ENCODE measurements at regions not wholly inside any gene's neighbourhood (a gene's known extent, or its start where the extent isn't known, plus 50 kb on each side); places are given as distances from the start of the nearest gene placed in this dataset.

DNA sequence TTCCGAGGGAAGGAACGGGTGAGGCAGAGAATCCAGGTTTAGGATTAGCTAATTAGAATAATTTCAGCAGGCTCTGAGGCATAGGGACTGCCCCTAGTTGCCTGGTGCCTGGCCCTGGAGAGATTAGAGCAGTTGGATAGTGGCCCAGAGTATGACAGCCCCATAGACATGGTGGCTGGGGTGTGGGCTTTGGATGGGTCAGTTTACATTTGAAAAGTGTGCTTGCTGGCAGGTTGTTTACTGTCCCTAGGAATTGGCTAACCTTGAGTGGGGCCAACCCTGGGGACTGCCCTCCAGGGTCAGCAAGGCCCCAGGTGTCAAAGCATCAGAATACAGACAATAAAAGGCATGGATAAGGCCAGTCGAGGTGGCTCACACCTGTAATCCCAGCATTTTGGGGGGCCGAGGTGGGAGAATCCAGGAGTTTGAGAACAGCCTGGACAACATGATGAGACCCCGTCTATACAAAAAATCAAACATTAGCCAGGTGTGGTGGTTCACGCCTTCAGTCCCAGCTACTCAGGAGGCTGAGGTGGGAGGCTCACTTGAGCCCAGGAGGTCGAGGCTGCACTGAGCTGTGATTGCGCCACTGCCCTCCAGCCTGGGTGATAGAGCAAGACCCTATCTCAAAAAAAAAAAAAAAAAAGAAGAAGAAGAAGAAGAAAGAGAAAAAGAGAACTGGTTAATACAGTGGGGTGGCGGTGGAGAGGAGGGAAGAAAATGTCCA is 182.3 kb upstream of the PWP1 start:
- Histone ChIP-seq H3K27me3 (replicated peaks; ENCODE audit: insufficient read depth) (no peaks in the 10 kb centered on the region), H3K4me1 (ENCODE audit: insufficient read depth) (no peaks in the 10 kb centered on the region), H3K36me3 (ENCODE audit: low read depth) (no peaks in the 10 kb centered on the region), H3K9me2 (ENCODE audit: insufficient read depth) (no peaks in the 10 kb centered on the region), H3K4me2 (ENCODE audit: unreplicated experiment) (no peak overlapping the region), H2AFZ (no peak overlapping the region), H3K9me3 (ENCODE audit: low read depth) (no peaks in the 10 kb centered on the region), H3F3A (ENCODE audit: insufficient read depth) (no peaks in the 10 kb centered on the region), H4K20me1 (ENCODE audit: insufficient read depth) (no peaks in the 10 kb centered on the region), H3K79me2 (ENCODE audit: insufficient read depth) (no peaks in the 10 kb centered on the region), H3K4me3 (no peak overlapping the region), H3K27ac (no peak overlapping the region), H3K9ac (no peak overlapping the region)
- TF ChIP-seq EZH2 (IDR thresholded peaks at IDR 0.05; ENCODE audit: insufficient read depth, poor library complexity, severe bottlenecking) (no peak), EZH2phosphoT487 (IDR thresholded peaks at IDR 0.05; ENCODE audit: insufficient read depth, low read depth) (no peak)
- WGBS, 2 experiments (ENCODE audit: low coverage in 1 of 2, low lambda C conversion rate in 2 of 2, missing lambda C conversion rate in 2 of 2), result 95% methylated on average over 9 of the region's 9 CpGs
- in situ Hi-C loops (cut with MboI), result no loop called here
- DNase-seq, result no peak

DNA sequence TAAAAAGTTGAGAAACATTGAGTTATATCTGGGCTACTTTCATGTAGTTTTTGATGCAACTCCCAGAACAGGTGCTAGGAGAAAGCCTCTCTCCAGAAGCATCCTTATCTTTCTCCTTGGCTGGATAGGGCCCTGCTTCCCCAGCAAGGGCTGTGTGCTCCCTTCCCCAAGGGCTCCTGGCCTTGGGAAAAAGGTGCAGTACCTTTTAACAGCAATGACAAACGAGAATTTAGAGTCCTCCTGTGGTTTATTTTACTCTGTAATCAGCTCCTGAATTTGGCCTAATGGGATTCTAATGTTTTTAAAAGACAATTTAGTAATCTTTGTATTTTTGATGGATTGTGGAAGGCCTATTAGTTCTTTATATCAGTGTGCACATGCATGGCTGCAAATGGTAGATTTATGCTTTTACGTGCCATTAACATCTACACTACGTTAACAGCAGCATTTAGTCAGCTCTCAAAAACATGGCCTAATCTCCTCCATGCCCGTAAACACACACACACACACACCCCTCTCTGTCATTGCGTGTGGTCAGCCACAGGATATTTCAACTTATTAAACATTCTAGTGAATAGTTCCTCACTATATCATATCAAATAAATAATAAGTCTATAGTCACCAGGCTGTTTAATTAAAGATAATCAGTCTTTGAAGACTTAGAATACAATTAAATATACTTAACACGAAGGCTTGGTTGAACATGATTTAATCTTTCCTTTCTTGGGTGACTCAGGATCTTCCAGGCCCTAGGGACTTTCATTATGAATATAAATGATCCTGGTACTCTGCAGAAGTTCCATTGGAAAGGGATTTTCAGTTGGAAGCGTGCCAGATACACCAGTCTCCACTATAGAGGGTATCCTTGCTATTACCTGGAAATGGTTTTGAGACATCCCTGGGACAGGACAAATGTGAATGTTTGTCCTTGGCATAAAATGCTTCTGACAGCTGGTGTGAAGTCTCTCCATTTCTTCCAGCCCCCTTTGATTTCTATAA is 181.4 kb upstream of the PWP1 start:
- no peak for DNase-seq
- H3K9me2 ChIP-seq (ENCODE audit: insufficient read depth), result no peaks in the 10 kb centered on the region
- no peak overlapping the region for H3K27ac ChIP-seq
- H3F3A ChIP-seq (ENCODE audit: insufficient read depth), result no peaks in the 10 kb centered on the region
- H3K79me2 ChIP-seq (ENCODE audit: insufficient read depth), result no peaks in the 10 kb centered on the region
- H2AFZ ChIP-seq, result no peak overlapping the region
- H3K4me2 ChIP-seq (ENCODE audit: unreplicated experiment), result no peak overlapping the region
- in situ Hi-C loops (cut with MboI), result no loop called here
- H3K9me3 ChIP-seq (ENCODE audit: low read depth), result no peaks in the 10 kb centered on the region
- H4K20me1 ChIP-seq (ENCODE audit: insufficient read depth), result no peaks in the 10 kb centered on the region
- H3K9ac ChIP-seq, result no peak overlapping the region
- no peaks in the 10 kb centered on the region for H3K27me3 ChIP-seq (replicated peaks; ENCODE audit: insufficient read depth)
- H3K4me3 ChIP-seq, result no peak overlapping the region
- H3K4me1 ChIP-seq (ENCODE audit: insufficient read depth), result no peaks in the 10 kb centered on the region
- TF ChIP-seq EZH2phosphoT487 (IDR thresholded peaks at IDR 0.05; ENCODE audit: insufficient read depth, low read depth) (no peak), EZH2 (IDR thresholded peaks at IDR 0.05; ENCODE audit: insufficient read depth, poor library complexity, severe bottlenecking) (no peak)
- WGBS, 2 experiments (ENCODE audit: low coverage in 1 of 2, low lambda C conversion rate in 2 of 2, missing lambda C conversion rate in 2 of 2), result 74 to 81% methylated on average over 7 of the region's 7 CpGs
- H3K36me3 ChIP-seq (ENCODE audit: low read depth), result no peaks in the 10 kb centered on the region

DNA sequence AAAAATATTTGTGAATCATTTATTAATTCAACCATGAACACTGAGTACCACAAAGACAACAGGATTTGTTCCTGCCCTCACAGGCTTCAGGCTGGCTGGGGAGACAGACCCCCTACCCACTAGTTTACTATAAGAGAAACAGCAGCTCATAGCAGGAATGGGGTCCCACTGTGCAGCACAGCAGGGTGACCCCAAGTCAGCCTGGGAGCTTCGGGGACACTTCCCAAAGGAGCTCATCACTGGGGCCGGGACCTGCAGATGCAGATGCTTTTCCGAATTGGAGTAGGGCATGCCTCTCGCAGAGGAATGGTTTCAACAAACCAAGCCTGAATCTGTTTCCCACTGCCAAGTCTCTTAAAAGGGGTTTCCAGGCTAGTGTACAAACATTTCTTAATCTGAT is 176.2 kb upstream of the PWP1 start:
- TF ChIP-seq EZH2phosphoT487 (IDR thresholded peaks at IDR 0.05; ENCODE audit: insufficient read depth, low read depth), result no peak
- TF ChIP-seq EZH2 (IDR thresholded peaks at IDR 0.05; ENCODE audit: insufficient read depth, poor library complexity, severe bottlenecking), result no peak
- no peak overlapping the region for H3K9ac ChIP-seq
- H3K4me1 ChIP-seq (ENCODE audit: insufficient read depth), result peaks cover 11% of the 10 kb centered on the region
- DNase-seq, result no peak
- in situ Hi-C loops (cut with MboI), result no loop called here
- no peak overlapping the region for H3K4me2 ChIP-seq (ENCODE audit: unreplicated experiment)
- peaks cover 17% of the 10 kb centered on the region for H3F3A ChIP-seq (ENCODE audit: insufficient read depth)
- no peaks in the 10 kb centered on the region for H4K20me1 ChIP-seq (ENCODE audit: insufficient read depth)
- no peak overlapping the region for H3K4me3 ChIP-seq
- no peak overlapping the region for H2AFZ ChIP-seq
- H3K27ac ChIP-seq, result no peak overlapping the region
- 25 to 34% methylated on average over 4 of the region's 4 CpGs for WGBS, 2 experiments (ENCODE audit: low coverage in 1 of 2, low lambda C conversion rate in 2 of 2, missing lambda C conversion rate in 2 of 2)
- H3K36me3 ChIP-seq (ENCODE audit: low read depth), result no peaks in the 10 kb centered on the region
- H3K9me3 ChIP-seq (ENCODE audit: low read depth), result no peaks in the 10 kb centered on the region
- no peaks in the 10 kb centered on the region for H3K9me2 ChIP-seq (ENCODE audit: insufficient read depth)
- no peaks in the 10 kb centered on the region for H3K79me2 ChIP-seq (ENCODE audit: insufficient read depth)
- H3K27me3 ChIP-seq (replicated peaks; ENCODE audit: insufficient read depth), result no peaks in the 10 kb centered on the region

DNA sequence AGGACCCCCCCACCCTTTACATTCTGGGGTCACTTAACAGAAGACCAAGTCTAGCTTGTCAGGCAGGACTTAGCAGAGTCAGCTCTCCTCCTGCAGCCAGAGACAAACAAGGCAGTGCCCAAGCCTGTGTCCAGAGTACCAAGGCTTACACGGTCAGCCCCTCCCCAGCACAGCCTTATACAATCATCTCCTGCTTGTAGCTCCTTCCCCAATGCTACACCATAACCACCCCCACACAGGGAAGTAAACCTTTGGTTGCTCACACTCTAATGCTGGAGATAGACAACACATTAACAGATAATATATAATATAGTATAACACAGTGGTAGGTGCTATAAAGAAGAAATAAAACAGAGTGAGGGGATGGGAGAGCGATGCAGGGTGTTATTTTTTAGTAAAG is 175.4 kb upstream of the PWP1 start:
- Histone ChIP-seq H3K27me3 (replicated peaks; ENCODE audit: insufficient read depth) (no peaks in the 10 kb centered on the region), H3K4me3 (no peak overlapping the region), H2AFZ (no peak overlapping the region), H4K20me1 (ENCODE audit: insufficient read depth) (no peaks in the 10 kb centered on the region), H3K4me2 (ENCODE audit: unreplicated experiment) (no peak overlapping the region), H3K9me2 (ENCODE audit: insufficient read depth) (no peaks in the 10 kb centered on the region), H3K4me1 (ENCODE audit: insufficient read depth) (peaks cover 19% of the 10 kb centered on the region), H3K36me3 (ENCODE audit: low read depth) (no peaks in the 10 kb centered on the region), H3K27ac (no peak overlapping the region), H3K79me2 (ENCODE audit: insufficient read depth) (no peaks in the 10 kb centered on the region), H3K9me3 (ENCODE audit: low read depth) (no peaks in the 10 kb centered on the region), H3K9ac (no peak overlapping the region), H3F3A (ENCODE audit: insufficient read depth) (peaks cover 25% of the 10 kb centered on the region)
- in situ Hi-C loops (cut with MboI), result no loop called here
- no peak for DNase-seq
- 53 to 66% methylated on average over 2 of the region's 2 CpGs for WGBS, 2 experiments (ENCODE audit: low coverage in 1 of 2, low lambda C conversion rate in 2 of 2, missing lambda C conversion rate in 2 of 2)
- TF ChIP-seq EZH2phosphoT487 (IDR thresholded peaks at IDR 0.05; ENCODE audit: insufficient read depth, low read depth) (no peak), EZH2 (IDR thresholded peaks at IDR 0.05; ENCODE audit: insufficient read depth, poor library complexity, severe bottlenecking) (no peak)

Data from GM23248 (cell line).